Kidney glomerular epithelial cell (primary cell): ENCODE measurements at regions not wholly inside any gene's neighbourhood (a gene's known extent, or its start where the extent isn't known, plus 50 kb on each side); places are given as distances from the start of the nearest gene placed in this dataset.

Source experiments
- DNase-seq: peaks from one replicate; lab custom pipeline; 2025; lab: John Stamatoyannopoulos, UW

DNA sequence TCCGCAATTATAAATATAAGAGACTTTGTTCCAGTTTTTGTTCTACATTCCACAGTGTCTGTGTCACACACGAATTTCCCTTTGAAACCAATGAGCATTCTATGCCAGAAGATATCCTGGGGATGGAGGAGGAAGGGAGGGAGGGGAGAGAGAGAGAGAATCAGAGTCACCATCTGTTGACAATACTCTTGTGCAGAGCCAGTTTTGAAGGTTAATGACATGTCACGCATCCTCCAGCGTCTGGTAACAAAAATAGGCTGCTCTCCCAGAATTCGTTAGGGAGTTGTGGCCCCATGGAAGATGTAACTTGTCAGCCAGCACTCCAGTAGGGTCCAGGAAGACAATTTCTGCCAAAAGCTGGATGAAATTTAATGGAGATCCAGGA lies 213.5 kb upstream of the KRR1 start:
- peak; percentile 37 for DNase-seq

DNA sequence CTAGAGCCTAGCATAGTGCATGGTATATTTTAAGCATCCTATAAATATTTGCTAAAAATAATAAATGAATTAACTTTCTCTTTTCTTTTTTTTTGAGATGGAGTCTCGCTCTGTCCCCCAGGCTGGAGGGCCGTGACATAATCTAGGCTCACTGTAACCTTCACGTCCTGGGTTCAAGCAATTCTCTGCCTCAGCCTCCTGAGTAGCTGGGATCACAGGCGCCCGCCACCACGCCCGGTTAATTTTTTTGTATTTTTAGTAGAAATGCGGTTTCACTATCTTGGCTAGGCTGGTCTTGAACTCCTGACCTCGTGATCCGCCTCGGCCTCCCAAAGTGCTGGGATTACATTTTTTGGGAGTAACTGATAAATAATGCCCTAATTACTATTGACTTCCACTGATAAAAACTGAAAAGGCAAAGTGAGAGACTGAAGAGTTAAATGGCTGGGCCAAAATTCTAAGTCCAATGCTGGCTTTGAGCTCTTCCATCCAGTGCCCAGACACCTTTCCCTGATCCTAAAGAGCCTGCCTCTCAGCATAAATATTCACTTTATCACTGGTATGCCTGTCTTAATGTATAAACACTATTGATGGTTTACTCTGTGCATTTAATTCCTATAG lies 213.0 kb upstream of the KRR1 start:
- no peak for DNase-seq

DNA sequence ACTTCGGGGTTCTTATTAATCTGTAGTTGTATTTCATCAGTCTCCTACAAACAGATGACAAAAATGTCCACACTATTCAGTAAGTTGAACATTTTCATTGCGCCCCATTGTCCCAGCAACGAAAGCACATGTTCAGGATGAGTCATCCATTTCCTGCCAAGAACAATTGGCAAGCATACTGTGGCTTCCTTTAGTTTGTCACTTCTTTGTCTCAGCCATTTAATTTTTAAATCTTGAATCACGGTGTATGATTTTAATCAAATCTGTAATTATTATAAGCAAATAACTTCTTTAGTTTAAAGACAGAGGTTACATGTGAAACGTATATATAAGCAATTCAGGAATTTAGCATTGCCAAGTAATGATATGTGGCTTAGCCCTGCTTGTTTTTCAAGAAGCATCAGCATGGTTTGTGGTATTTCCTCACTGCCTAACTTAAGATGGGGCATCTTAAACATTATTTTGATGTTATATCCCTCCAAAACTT lies 211.3 kb upstream of the KRR1 start:
- DNase-seq = peak; percentile 54

DNA sequence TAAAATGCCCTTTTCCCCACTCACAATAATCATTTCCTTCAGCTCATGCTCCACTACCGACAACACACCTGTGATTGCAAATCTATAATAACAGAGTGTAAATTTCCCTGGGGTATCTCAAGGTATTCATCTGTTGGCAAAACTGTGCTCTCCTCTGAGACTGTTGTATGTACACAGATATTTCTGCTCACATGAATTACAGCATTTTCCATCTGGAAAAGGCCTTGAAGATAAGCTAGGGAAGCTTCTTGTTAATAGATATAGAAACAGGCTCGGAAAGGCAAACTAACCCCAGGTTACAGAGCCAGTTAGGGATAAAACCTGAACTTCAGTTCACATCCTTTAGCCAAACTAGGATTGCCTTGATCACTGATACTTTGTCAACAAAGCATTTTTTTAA lies 210.4 kb upstream of the KRR1 start:
- DNase-seq = no peak

DNA sequence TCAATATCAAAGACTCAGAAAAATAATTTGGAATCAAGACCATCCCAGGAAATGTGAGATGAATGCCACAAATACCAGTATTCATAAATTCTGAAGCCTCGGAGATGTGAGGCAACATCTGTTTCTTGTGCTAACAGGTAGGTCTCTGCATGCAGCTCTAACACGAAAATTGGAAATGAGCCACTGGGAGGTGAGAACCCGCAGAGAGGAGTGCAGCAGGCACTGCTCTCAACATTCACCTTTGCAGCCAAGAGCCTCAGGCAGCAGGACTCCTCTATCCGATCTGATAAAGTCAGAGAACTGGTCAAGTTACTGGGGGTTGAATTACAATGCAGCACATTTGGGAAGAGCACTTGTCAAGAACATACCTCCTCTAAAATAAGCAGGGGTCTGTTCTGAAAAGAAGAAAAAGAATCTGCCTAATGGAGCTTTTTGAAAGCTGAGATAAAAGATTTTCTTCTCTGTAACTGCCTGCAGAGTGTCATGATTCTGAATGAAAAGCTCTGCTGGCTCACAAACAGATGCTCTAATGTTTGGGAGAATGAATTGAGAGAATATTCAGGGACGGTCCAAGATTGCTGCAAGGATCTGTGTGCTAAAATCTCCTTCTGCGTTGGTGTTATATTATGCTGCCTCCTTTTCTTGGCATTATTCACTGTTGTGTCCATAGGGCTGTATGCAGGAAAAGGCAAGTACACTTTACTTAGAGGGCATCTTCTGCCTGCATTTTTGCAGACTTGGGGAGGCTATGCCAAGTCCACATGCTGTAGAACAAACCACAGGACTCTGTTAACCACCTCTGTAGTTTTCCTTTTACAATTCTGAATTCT lies 209.6 kb upstream of the KRR1 start:
- no peak for DNase-seq

DNA sequence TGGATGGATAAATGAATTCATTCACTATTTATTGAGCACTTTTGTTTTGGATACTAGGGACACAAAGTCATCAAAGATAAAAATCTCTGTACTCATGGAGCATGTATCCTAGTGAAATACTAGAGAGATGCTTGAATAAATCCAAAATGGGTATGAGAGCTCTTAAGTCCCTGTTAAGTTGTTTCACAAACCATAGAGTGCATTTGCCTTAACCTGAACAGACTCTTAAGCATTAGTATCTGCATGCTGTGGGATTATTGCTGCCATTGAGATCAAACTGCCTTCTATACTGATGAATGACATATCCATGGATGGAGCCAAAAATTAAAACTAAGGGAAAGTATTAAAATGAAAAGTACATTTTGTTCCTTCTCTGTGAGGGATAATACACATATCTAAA lies 206.5 kb upstream of the KRR1 start:
- no peak for DNase-seq

DNA sequence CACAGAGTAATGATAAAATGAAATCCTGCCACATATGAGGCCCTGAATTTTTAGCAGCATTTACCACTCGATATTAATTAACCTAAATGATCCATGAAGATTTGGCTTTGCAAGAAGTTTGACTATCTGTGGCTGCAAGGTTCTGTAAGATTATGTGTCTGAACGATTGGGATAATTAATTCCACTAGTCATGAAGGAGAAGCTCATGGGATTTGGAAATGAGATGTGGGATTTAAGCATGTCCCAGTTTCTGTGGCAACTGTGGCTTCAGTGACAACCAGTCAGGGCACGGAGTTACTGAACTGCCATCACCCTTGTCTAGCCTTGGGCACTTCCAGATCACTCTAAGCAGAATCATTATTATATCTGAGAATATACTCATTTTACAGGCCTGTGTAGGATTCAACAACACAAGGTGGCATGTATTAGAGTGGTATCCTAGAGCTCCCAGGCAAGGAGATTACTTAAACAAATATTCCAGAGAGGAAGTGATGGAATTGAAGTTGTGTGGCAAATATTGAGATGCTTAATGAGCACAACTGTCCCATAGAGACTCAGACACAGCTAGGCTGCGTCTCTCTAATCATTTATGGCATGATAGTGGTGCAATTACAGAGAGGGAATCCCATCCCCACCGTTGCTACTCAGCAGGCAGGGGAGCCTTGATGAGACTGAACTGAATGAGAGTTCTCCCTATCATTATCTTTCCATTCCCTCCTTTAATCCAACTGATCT lies 205.0 kb upstream of the KRR1 start:
- DNase-seq = no peak

DNA sequence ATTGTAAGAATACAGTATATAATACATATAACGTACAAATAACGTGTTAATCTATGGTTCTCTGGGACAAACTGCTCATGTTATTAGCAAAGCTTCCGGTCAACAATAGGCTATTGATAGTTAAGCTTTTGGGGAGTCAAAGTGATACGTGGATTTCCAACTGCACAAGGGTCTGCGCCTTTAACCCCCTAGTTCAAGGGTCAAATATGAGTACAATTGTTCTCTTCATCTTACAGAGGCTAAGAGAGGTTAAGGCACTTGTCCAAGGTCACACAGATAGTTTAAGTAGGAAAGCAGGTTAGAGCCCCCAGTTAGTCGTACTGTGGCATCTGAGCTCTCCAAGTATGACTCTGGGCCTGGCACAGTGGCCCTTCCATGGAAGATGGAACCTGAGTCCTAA lies 204.3 kb upstream of the KRR1 start:
- no peak for DNase-seq

DNA sequence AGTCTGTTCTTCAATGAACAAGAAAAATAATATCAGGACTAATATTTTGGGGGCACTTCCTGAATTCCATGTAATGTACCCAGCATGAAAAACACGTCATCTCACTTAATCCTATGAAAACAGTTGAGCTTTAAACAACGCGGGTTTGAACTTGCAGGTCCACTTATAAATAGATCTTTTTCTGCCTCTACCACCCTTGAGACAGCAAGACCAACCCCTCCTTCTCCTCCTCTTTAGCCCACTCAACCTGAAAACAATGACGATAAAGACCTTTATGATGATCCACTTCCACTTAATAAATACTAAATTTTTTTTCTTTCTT lies 203.9 kb upstream of the KRR1 start:
- no peak for DNase-seq

DNA sequence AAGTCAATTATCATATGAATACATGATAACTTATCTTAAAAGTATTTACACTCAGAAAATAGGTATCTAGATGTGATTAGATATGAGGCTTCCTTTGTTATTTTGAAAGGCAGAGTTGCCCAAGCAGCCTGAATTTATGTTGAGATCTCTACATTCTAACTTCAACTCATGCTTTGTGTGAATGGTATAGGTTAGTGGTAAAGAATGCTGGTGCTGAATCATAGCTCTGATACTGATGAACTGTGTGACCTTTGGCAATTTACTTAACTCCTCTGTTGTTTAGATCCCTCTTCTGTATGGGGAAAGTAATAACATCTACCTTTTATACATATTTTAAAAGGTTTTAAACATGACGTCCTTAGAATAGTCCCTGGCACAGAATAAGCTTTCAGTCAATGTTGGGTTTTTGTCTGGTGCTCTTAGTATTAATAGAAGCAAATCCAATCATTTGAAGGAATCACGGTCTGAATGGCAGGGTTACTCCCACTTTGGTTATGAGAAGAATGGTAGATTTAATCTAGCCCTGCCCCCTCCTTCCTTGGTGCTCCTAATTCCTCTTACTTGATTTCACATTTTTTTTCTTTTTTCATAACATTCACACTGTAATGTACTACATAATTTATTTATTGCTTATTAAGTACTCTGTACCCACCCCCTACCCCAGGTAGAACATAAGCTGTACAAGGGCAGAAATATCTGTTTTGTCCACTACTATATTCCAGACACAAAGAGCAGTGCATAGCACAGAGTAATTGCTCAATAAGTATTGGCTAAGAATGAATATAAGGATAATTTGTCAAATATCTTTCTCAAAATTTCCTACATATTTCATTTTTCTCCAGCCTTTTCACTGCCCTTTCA lies 203.3 kb upstream of the KRR1 start:
- no peak for DNase-seq

DNA sequence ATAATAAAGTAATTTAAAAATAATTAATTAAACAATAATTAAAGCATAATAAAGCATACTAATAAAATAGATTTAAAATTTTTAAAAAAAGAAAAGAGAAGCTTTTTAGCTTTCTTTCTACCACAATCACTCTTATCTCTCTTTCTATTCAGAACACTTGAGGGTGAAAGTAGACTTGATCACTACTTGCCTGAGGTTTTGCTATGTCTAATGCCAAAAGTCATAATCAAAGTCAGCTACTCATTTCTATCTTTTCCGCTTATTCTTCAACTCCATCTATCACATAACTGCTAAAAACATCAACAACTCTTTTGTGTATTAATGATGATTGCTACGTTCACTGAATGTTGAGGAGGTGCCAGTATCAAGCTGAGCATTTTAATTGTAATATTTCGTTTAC lies 202.0 kb upstream of the KRR1 start:
- DNase-seq = no peak

DNA sequence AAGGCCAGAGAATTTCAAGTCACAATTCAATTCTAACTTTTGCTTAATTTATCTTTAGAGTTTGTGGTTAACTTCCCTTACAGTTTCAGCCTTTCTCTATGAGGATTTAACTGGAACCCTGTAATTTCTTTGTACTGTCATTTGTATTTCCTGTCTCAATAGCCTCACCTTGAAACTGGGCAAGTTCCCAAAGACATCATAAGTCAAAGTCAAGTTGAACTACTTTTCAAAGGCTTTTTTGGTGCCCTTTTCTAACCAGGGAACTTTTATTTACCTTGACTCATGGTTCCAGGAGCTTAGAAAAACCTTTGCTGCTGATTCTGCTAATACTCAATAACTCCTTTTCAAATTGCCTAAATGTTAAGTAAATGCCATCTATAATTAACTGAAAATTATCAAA lies 200.8 kb upstream of the KRR1 start:
- peak; percentile 40 for DNase-seq

DNA sequence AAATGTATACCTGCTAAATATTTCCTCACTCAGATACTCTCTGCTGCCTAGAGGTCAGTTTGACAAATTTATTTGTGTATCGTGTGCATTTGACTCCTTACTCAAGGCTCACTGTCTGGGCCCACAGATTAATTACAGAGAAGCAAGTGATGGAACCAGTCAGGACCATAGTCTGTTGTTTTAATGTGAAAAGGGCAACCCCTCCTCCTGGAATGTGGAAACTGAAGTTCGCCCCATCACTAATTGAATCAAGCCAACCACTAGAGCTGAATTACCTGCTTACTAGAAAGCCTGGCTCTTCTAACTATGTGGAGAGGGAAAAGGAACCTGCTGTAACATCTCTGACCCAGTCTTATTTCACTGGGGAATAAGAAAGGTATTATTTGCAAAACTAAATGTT lies 199.9 kb upstream of the KRR1 start:
- DNase-seq = no peak

DNA sequence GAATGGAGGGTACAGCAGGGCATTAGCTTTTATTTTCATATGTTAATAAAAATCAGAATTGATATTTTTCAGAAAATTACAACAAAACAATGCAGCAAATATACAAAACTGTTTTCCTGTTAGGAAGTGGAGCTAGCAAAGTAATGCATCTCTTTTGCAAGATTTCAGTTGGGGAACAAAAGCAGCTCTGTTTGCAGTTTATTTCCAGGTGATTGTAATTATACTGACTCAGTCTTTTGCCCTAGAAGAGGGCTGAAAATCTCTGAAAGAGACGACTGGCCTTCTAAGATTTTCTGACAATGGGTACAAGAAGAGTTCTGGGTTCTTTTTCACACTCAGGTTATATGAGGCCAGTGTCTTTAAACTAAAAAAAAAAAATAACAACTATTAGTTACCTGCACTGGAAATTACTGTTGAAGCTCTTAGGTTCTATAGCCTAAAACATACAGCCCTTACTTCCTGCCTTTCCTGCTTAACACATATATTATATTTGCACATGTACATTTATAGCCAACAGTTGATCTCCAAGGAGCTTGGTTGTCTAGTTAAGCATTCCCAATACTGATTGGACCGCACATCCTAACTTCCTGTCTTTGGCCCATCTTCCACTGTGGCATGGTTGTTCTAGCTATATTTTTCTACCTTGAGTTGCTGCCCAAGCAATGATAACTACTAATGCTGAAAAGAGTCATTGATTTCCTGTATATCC lies 199.1 kb upstream of the KRR1 start:
- DNase-seq = no peak

DNA sequence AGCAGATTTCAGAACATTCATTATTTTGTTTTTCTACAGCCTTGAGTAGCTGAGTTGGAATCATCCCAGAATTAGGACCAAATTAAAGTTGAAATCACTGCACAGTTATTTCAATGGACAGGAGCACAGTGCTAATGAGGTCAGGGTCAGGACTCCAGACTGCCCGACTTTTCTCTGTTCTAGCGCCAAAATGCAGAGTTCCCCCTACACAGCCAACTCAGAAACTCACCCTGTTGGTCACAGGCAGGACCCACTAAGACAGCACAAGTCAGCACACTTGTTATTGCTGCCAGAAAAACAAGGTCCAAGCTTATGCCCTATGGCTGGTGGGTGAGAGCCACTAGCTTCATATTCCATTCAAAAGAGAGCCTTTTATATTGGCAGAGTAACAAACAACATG lies 198.1 kb upstream of the KRR1 start:
- DNase-seq = no peak

DNA sequence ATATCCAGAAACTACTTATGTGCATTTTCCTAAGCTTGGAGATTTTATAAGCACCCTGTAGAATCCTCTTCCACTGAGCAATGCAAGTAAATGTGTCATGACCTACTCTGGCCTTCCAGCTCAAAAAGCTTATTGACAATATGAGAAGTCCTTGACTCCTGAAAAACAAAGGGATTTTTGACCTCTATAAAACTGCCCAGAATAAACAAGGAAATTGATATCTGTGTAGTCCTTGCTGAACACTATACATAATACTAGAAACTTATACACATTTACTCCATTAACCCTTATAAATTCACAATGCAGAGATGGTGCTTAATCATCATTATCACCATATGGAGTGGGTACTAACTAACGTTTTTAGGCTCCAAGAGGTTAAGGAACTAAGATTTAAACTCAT lies 197.4 kb upstream of the KRR1 start:
- DNase-seq = no peak

DNA sequence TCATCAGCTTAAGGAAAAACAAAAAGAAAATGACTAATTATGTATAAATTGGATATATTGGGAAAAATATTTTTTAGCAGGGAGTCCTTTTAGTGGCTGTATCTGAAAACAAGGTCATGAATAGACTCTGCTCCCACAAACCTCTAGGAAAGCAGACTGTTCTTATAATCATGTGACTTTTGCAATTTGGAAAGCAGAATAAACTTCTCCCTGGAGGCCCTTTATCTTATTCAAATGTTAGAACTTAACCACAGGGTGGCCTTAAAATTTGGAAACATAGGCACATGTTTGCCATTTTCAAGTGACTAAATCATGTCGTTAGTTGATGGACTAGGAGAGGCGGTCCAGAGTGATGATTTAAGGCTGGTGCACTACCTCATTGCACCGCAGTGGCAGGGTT lies 196.6 kb upstream of the KRR1 start:
- no peak for DNase-seq

DNA sequence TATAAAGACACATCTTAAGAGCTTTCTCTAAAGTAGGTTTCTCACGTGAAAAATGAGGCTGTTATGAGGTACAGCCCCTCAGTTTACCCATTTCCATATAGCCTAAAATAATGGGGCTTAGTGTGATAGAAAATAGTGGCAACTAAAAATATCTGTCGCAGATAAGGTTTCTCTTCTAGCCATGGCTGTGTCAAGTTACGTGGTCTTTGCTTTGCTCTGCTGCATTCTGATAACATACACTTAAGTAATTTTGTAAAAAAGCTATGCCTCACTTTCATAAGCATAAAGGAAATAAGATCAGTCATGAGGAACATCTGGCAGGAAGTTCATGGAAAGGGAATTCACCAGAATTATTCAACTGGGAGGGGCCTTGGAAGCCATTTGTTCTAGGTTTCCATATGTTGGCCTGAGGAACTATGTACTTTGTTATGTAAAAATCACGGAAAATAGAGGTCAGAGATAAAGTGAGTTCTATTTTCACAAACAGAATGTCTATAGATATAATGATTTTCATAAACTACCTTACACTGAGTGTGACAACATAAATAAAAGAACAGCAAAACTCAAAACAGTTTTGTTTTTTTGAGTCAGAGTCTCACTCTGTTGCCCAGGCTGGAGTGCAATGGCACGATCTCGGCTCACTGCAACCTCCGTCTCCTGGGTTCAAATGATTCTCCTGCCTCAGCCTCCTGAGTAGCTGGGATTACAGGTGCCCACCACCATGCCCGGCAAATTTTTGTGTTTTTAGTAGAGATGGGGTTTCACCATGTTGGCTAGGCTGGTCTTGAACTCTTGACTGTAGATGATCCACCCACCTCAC lies 195.6 kb upstream of the KRR1 start:
- no peak for DNase-seq

DNA sequence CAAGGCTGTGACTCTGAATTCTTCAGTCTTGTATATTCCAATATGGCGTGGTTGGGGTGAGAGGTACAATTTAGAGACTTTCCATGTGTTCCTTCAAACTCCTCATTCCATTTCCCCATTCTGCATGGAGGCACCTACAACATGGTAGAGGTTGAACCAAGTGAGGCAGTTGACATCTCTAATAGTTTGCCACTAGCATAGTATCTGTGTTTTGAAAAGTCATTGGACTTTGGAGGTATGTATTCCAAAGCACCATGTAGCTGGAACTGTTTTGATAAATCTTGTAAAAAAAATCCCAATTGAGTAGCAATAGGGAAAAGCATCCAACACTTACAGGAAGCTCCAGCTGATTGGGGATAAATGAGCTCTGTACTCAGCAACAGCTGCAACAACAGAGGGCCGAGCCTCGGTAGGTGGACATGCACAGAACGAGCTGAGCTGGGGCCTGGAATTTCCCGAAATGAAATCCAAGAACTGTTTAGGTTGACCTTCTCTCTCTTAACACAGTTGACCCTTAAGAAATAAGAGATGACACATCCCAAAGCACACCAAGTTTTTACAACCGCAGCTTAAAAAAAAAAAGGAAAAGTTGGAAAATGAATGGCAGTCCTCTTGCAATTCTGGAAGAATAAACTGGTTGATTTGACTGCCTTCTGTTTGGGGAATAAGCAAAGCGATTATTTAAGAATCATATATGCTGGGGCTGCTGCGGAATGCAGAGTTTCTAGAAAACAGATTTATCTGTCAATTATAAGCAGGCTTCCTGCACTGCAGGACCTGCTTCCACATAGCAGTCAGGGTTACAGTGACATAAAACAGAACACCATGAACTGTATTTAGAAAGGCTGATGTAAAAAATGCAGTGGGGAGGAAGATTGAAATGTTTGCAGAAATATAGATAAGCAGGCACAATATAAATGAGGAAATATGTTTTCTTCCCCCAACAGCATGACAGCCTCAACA lies 194.6 kb upstream of the KRR1 start:
- DNase-seq = peak; percentile 68

DNA sequence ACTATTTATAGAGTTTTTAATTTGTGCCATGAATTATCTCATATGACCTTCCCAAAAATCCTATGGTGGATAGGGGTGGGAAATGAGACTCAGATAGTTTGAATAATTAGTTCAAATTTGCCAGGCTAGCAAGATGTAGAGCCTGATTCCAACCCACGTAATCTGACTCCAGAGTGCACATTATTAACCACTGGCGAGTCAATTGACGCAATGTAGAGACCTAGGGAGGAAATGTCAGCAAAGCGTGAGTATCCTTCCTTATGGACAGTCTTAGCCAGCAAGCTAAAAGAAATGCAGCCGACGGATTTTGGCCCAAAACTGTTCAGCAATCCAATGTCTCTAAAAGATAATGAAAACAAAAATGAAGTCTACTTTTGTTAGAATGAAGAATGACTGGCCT lies 193.3 kb upstream of the KRR1 start:
- DNase-seq = no peak
